Cardiac fibroblast (primary cell): ENCODE measurements at regions not wholly inside any gene's neighbourhood (a gene's known extent, or its start where the extent isn't known, plus 50 kb on each side); places are given as distances from the start of the nearest gene placed in this dataset.
A peak's percentile ranks its signal among the peaks of the same experiment; 100 is the strongest.
"Not testable (repeated sequence)": the region's sequence is repeated elsewhere in the genome, so short reads cannot be mapped to it uniquely, and the experiment has no call there.

ENCODE experiments used
- DNase-seq, 2 donors: peaks; one replicate each; pipeline versions ENCODE4 v3.0.0 to v3.0.0-alpha.2; 2010; ENCODE audit warnings: low read depth in 2 of 2
- H3K4me3 ChIP-seq, 2 donors: replicated peaks in 1 of 2; 1 replicate in 1 of 2; 2 replicates in 1 of 2; pipeline ENCODE4 v1.5.1; 2011; ENCODE audit warnings: low read depth in 2 of 2, low read length in 2 of 2, mild to moderate bottlenecking in 2 of 2, moderate library complexity in 1 of 2
- CTCF ChIP-seq: IDR thresholded peaks from one replicate; pipeline ENCODE4 v1.5.1; 2011; ENCODE audit warnings: low read depth, mild to moderate bottlenecking, low read length, inconsistent platforms

- no peak for TF ChIP-seq CTCF
- no peak overlapping the region for H3K4me3 ChIP-seq
Measured at GRCh38 chr7:50923476-50923875, 140.8 kb upstream of the GRB10 start.

GRCh38 chr7:50921114-50921813, 138.6 kb upstream of the GRB10 start:
- no peak for TF ChIP-seq CTCF
- no peak for DNase-seq
- H3K4me3 ChIP-seq, result no peak overlapping the region

More at GRCh38 chr7:50923476-50923875, 140.8 kb upstream of the GRB10 start:
- no peak for DNase-seq

- no peak for TF ChIP-seq CTCF
- DNase-seq, result no peak
- H3K4me3 ChIP-seq, result no peak overlapping the region
Measured at GRCh38 chr7:50920031-50920635, 137.4 kb upstream of the GRB10 start.

- TF ChIP-seq CTCF, result no peak
- no peak overlapping the region for H3K4me3 ChIP-seq
- no peak for DNase-seq
Measured at GRCh38 chr7:50915621-50916020, 132.9 kb upstream of the GRB10 start.

GRCh38 chr7:50914460-50914859, 131.8 kb upstream of the GRB10 start:
- H3K4me3 ChIP-seq, result no peak overlapping the region
- peak in 1 of 2 donors; percentile 16 for DNase-seq
- TF ChIP-seq CTCF, result no peak

- no peak for TF ChIP-seq CTCF
- no peak for DNase-seq
- no peak overlapping the region for H3K4me3 ChIP-seq
Measured at GRCh38 chr7:50908628-50909290, 126.1 kb upstream of the GRB10 start.

- DNase-seq, H3K4me3 ChIP-seq: not testable (repeated sequence)
Measured at GRCh38 chr7:50898604-50899477, 116.1 kb upstream of the GRB10 start.

GRCh38 chr7:50887061-50887460, 104.4 kb upstream of the GRB10 start:
- DNase-seq, H3K4me3 ChIP-seq: not testable (repeated sequence)
